Urothelium cell line (cell line): ENCODE measurements at regions not wholly inside any gene's neighbourhood (a gene's known extent, or its start where the extent isn't known, plus 50 kb on each side); places are given as distances from the start of the nearest gene placed in this dataset.

Experiments
- DNase-seq: peaks from one replicate; pipeline ENCODE4 v3.0.0; 2011; ENCODE audit warnings: low spot score, mixed read lengths
- FAIRE-seq: peaks from 2 replicates; lab custom pipeline; 2011; peaks lifted over from hg19 to GRCh38; lab: Jason Lieb, UNC

DNA sequence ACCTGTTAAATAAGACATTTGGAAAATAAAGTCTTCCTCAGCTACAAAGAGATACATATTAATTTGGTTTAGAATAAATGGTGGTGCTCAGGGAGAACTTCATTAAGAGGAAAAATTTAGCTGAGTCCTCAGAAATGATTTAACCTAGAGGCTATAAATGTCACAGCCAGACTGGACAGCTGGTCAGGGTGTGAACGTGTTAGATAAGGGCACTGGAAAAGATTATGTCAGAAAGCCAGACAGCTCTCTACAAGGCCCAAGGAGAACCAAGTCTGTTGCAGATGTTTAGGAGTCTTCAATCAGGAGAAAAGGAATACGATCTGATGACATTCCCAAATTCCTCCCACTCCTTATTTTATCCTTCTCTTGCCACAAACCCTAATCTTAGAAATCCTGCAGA lies 265.2 kb downstream of the MAT2B start:
- DNase-seq = no peak
- FAIRE-seq = no peak

DNA sequence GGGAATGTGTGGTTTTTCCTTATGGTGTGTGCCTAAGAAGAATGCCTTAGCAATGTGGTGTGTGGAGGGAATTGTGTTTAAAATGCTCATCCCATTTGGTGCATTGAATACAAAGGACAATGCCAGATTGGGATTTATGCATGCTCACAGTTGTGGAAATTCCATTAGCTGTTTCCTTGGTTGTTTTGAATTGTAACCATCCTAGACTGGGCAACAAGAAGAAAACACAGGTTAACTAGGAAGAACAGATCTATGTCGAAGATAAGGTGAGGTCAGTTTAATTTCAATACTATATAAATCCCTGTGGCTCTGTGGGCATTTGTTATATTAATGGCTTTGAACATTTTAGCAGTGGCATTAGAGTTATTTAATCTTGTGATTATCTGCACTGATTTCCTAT lies 266.8 kb downstream of the MAT2B start:
- DNase-seq = no peak
- FAIRE-seq = no peak

DNA sequence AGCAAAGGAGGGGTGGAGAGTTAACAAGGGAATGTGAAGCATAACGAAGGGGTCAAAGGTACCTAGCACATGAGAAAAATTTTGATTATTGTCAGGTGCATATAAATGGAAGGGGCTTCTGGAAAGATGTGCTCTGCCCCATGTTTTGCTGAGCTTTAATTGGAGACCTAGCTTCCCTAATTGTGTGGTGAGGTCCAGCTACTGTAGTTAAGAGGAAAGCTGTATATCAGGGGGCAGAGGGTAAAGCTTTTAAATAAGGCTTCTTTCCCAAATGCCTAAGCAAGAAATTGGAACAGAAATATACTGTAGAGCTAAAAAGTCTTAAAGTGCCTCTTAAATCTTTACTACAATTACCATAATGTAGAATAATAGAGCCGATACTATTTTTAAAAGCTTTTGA lies 267.2 kb downstream of the MAT2B start:
- FAIRE-seq (no peak), DNase-seq (no peak)

DNA sequence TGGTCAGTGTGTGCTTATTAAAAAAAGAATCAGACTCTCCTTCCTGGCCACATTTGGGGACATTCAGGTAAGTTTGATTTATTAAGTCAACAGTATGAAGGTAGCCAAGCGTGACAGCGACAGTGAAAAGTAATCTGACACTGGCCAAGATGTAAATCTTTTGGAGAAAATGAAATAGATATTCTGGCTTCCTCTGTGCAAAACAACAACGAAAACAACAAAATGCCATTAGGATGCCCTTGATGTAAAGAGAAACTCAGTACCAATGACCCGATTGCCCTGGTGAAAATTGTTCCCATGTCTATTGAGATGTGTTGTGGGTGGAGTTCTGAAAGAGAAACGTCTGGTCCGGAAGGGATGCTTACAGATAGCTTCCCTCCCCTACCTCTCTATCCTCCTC lies 267.8 kb downstream of the MAT2B start:
- FAIRE-seq (no peak), DNase-seq (no peak)

- DNase-seq = no peak
- FAIRE-seq = no peak
Measured at GRCh38 chr5:163789870-163790269, 284.5 kb downstream of the MAT2B start.

DNA sequence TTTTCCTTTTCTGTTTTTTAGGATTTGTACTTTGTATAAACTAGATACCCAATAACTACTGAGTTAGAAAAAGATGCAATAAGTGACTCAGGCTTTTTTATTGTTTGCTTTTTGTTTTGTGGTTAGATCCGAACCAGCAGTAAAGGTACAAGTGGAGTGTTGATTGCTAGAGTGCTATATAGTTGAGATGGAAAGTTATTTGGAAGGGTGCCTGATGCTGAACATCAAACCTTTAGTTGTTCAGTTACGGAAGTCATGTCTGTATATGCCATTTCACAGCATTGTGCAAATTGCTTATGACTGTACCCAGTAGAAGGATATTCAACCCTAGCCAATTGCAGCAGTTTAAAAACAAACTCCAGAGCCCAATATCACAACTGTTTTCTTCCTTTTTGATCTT lies 285.1 kb downstream of the MAT2B start:
- DNase-seq (no peak), FAIRE-seq (no peak)

GRCh38 chr5:163794993-163795392 lies 289.6 kb downstream of the MAT2B start:
- DNase-seq = no peak
- no peak for FAIRE-seq

GRCh38 chr5:163807781-163808180 lies 302.4 kb downstream of the MAT2B start:
- FAIRE-seq (no peak), DNase-seq (no peak)

DNA sequence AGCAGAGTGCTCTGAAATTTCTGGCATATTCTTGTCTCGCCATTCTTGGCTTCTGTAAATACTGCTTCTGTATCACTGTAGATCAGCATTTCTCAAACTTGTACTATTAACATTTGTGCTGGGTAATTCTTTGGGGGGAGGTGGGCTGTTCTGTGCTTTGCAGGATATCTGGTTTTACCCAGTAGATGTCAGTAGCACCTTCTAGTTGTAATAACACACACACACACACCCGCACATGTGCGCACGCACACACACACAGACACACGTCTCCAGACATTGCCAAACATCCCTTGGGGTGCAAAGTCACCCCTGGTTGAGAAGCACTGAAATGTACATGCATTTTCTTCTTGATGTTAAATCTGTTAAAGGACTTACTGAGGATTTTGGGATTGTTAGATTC lies 304.1 kb downstream of the MAT2B start:
- no peak for DNase-seq

GRCh38 chr5:163813900-163814299 lies 308.5 kb downstream of the MAT2B start:
- FAIRE-seq (no peak), DNase-seq (no peak)

More for the DNA sequence above, 304.1 kb downstream of the MAT2B start:
- no peak for FAIRE-seq

DNA sequence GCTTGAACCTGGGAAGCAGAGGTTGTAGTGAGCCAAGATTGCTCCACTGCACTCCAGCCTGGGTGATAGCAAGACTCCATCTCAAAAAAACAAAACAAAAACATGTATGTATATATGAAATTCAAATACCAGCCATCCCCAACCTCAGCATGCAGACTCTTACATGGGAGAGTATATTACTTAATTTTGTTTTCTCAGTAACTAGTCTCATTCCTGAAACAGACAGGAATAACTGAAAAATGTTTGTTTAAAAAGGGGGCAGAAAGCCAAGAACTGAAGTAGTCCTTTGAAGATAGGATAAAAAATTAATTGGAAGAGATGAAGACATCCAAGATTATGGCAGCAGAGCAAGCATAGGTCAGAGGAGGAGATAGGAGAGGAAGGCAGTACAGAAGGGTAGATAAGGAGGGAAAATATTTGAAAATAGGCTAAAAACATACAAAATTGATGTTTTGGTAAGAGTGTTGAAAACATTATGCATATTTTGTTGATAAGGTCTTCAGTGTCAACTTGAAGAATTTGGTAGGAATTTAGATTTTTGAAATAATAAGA lies 309.9 kb downstream of the MAT2B start:
- DNase-seq (no peak), FAIRE-seq (no peak)

GRCh38 chr5:163821142-163821541 lies 315.7 kb downstream of the MAT2B start:
- no peak for DNase-seq
- no peak for FAIRE-seq

DNA sequence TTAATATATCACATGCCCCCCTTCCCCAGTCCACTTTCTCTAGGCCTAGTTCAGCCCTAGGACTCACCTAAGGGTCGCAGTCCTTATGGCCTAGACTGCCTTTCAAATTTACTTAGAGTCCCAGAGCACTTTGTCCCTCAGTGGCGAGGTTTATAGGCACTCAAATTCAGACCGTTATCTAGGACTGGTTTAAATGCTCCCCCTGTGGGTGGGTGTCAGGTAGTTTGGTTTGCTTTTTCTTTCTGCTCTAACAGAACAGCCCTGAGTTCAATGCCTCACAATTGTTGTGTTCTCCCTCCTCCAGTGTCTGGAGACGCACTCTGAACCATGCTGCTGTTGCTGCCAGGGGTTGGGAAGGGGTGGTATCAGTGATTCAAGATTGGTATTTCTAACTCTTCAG lies 317.1 kb downstream of the MAT2B start:
- no peak for DNase-seq
- FAIRE-seq = no peak

- no peak for FAIRE-seq
Measured at GRCh38 chr5:163825661-163826060, 320.2 kb downstream of the MAT2B start.

GRCh38 chr5:163826201-163826600 lies 320.8 kb downstream of the MAT2B start:
- FAIRE-seq (no peak), DNase-seq (no peak)

More at GRCh38 chr5:163825661-163826060, 320.2 kb downstream of the MAT2B start:
- no peak for DNase-seq

DNA sequence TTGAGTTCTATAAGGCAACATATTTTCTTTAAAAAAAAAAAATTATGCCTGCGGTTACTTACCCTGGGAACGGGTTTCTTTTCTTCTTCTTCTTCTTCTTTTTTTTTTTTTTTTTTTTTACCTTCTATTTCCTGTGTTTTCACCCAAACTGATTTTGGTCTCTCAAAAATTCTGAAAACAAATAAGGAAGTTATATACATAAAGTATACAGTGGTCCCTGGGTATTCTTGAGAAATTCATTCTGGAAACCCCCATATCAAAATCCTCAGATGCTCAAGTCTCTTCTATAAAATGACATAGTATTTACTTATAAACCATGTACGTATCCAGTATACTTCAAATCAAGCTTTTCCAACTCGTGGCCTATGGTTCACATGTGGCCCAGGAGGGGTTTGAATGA lies 326.7 kb downstream of the MAT2B start:
- DNase-seq = no peak
- no peak for FAIRE-seq

DNA sequence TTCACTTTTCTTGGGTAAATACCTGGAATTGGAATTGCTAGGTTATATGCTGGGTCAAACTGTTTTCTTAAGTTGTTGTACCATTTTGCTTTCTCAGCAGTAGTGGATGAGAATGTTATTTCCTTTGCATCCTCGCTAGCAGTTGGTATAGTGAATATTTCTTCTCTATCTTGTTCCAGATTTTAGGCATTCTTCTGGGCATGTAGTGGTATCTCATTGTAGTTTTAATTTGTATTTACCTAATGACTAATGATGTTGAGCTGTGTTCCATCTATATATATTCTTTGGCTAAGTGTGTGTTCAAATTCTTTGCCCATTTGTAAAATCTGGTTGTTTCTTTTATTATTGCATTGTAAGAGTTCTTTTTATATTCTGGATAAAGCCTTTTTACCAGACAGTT lies 333.3 kb downstream of the MAT2B start:
- FAIRE-seq = no peak
- DNase-seq = no peak

DNA sequence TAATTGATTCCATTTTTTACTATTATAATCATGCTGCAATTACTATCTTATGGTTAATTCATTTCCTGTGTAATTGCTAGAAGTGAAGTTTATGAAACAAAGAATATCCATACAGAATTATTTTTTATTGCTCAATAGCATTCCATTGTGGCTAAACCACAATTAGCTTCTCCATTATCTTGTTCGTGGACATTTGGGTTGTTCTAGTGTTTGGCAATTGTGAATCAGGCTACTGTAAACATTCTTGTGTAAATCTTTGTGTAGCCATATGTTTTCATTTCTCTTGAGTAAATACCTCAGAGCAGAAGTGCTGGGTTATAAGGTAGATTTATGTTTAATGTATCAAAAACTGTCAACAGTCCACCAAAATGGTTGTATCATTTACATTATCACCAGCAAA lies 341.1 kb downstream of the MAT2B start:
- DNase-seq (no peak), FAIRE-seq (no peak)

DNA sequence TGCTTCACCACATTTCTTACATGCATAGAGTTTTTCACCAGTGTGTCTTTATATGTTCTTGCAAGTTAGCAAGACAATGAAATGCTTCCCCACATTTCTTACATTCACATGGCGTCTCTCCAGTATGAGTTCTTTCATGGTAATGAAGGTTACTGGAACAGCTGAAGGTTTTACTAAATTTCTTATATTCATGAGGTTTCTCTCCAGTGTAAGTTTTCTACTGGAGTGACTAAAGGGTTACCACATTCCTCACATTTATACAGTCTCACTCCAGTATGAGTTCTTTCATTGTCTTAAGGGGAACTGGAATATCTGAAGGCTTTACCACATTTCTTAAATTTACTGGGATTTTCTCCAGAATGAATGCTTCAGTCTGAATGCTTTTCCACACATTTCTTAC lies 350.3 kb downstream of the MAT2B start:
- FAIRE-seq (no peak), DNase-seq (no peak)

DNA sequence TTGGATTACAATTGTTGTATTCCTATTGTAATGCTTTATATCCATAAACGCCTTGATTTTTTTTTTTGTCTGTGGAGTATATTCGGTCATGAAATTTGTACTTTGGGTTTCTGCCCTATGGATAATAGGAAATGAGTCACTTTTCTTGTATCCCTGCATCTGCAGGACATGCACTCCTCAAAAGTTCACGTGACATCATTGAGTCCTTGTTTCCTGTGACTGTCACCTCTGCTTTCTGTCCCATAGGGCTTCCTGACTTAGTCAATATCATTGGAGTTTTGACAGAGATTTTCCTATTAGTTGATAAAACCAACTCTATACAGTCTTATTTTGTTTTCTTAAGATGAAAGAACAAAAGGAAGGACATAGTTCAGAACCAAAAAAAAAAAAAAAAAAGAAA lies 356.3 kb downstream of the MAT2B start:
- no peak for FAIRE-seq
- no peak for DNase-seq

GRCh38 chr5:163867324-163867723 lies 361.9 kb downstream of the MAT2B start:
- DNase-seq (peak; percentile 4), FAIRE-seq (no peak)

DNA sequence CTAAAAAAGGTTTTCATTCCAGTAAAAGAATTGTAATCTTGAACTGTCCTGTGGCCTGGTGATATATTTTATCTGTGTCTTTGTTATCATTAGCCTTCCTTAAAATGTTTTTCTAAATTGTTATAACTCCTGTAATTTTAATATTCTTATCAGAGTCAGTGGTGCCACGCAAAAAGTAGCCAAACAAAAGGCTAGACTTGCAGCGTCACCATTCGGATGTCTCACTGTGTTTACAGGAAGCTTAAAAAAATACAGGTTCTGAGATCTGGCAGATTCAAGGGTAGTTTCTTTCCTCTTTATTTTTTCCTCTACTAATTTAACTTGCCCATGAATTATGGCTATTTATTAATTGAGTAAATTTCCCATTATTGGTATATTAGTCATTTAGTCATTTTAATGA lies 362.3 kb downstream of the MAT2B start:
- no peak for FAIRE-seq
- DNase-seq = no peak

GRCh38 chr5:163869581-163869980 lies 364.2 kb downstream of the MAT2B start:
- FAIRE-seq (no peak), DNase-seq (no peak)

DNA sequence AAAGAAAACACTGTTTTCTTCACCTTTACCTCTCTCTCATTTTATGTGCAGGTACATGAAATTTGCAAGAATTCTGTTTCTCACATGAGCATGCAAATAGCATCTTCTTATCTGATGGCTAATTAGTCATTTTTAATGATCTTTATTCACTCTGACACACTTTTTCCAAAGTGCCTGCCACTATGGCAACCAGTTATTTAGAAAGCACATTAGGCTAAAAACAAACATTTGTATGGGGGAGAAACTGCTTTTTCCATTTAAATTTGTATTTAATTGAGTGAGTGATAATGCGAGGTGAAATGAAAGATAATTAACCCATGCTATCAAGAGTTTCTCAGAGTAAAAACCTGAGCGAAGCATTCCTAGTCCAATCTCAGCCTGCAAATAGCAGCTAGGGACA lies 365.0 kb downstream of the MAT2B start:
- no peak for DNase-seq
- no peak for FAIRE-seq
